HG03103 (cell line): ENCODE measurements at regions not wholly inside any gene's neighbourhood (a gene's known extent, or its start where the extent isn't known, plus 50 kb on each side); places are given as distances from the start of the nearest gene placed in this dataset.

Source experiments
- ATAC-seq: cut with Tn5 transposase; IDR thresholded peaks from one replicate; pipeline ENCODE4 v1.9.1; 2021; ENCODE audit warnings: low read depth; ENCODE audit not compliant: unreplicated experiment

DNA sequence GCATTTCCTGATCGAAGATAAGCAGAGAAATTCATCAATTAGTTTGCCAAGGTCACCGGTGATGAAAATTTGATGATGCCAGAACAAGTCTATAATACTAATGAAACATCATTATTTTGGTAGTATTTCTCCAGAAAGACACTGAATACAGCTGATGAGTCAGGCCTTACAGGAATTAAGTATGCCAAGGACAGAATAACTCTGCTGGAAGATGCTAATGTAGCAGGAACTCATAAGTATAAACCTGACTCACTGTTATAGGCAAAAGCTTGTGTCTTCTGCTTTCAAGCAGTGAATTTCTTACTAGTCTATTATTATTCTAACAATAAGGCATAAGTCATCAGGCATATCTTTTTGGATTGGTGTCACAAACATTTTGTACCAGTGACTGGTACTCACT lies 1825.1 kb upstream of the IGFBP7 start:
- ATAC-seq = no peak

DNA sequence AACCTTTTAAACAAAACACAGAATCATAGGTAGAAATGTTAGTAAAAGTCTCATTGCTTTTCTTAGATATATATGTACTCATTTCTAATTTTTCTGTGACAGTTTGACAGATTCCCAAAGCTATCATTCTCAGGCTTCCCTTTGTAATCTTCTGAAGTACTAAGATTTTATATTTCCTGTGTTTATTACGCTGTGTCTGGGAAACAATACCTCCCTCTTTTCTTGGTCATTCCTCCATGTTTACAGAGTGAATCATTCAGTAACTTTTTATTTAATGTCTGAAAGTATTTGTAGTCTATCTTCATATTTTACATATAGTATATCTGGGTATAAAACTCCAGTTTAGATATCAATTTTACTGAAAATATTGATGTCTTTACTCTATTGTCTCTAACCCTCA lies 1826.3 kb upstream of the IGFBP7 start:
- no peak for ATAC-seq

DNA sequence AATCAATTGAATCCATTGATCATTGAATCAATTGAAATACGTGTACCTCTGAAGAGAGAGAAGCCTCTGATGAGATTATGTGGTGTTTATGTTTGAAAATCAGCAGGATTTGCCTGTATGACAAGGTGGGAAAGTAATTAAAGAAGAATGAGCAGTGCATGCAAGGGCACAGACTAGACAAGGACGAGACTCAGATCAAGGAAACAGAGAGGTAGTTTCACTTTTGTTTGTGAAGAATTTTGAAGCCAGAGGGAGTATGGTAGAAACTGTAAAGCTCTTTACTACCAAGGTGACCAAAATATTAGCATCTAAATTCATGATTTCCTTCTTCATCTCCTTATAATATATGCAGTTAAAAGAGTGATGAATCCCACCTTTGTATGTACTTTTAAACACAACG lies 1830.0 kb upstream of the IGFBP7 start:
- ATAC-seq = no peak

DNA sequence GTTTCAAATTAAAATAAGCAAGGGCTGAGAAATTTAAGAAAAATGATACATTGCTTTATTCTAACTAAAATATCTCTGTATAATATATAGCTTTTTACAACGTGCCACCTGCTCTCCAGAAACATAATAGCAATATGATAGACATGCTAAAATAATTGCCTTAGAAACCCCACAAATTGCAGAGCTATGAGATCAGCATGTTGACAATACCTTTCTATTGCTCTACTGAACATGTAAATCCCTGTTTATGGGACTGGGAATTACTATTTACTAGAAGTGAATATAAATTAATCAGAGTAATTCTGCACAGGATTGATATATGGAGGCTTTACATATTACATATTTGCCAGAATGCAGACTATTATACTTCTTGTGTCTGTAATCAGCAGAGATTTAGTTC lies 1831.1 kb upstream of the IGFBP7 start:
- no peak for ATAC-seq

DNA sequence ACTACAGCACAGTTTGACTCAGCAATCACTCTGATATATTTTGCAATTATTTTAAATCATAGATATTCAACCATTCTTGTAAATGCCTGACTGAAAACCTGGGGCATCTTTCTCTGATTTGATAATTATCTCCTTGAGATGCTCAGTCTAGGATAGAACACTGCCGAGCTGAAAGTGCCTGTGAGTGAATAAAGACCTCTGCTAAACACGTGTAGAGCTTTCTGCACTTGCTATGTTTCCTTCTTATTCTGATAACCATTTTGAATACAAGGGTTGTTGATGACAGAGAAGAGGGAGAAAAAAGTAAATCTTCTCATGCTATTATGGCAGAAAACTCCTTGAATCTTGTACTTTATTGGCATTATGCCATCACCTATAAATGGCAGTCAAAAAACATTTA lies 1843.4 kb upstream of the IGFBP7 start:
- ATAC-seq = no peak

DNA sequence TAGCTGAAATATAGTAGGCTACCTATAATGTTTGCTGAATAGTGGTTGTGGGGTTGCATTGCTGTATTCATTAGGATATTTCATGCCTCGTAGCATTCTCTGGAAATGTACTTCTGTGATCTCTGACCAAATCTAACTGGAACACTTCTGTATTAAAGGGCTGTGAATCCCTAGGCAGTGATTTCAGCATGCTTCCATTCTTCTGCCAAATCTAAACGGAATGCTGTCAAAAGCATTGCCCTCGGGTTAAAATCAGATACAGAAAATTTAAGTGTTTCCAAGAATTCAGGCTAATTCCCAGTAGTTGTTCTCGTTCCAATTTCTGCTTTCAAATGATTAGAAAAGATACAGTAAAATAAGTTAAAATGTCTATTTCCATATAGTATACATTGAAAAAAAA lies 1847.5 kb upstream of the IGFBP7 start:
- no peak for ATAC-seq

DNA sequence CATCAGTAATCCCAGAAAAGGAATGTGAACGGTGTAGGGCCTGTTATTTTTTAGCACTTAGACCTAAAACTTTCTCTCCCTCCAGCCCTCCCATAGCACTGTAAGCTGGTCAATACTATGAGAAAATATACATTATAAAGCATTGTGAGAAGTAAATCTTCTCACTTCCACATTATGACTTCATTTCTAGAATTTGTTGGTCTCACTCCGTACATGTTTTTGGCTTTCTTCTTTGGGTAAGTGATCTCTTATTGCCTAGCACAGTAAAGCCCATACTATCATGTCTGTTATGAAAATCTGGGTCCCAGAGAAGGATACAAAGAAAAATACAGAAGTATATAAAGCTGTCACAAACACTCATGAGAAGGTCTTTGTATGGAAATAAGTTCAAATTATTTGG lies 1851.1 kb upstream of the IGFBP7 start:
- no peak for ATAC-seq

DNA sequence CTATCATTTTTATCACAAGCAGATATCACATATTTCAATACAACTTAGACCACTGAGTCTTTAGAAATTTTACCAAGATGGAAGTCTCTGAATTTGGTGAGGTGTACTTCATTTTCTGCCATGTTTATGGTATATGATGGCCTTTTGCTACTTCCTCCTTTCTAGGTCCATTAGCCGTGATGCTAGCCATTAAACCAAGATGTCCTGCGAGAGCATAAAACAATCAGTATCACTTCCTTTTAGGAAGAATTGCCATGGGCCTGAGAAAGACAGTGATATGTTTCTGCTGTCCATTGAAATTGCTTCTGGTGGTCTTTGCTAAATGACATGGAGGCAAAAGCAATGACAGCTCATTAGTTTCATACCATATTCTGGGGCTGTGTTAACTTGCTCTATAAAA lies 1851.7 kb upstream of the IGFBP7 start:
- ATAC-seq = no peak

DNA sequence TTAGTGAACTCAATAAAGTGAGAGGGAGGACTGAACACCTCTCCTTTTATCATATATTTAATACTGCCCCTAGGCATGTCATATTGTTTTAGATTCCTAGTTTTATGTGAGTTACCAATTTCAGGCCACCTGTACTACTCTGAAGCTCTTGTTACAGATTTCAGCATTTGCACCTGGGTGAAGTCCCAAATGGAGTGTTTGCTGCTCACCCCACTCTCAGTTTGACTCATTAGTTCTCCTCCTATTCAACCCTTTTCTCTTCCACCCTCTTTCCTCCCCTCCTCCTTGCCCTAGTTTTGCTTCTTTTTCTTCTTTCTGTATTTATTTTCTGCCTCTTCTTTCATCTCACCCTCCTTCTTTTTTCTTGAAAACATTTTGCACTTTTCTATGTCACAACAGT lies 1852.2 kb upstream of the IGFBP7 start:
- no peak for ATAC-seq

DNA sequence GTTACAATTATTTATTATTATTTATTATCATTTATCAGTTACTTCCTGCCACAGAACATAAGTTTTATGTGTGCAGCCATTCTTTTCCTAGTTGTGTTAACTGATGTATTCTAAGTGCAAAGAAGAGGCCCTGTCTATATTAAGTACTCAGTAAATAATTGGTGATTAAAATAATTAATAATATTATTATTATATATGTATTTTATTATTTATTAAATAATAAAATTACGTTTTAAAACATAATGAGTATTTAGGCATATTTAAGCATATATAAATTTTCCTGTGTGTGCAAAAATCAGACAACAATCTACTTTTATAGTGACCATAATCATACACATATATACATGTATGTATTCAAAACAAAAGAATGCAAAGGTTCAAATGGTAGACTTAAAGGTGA lies 1871.6 kb upstream of the IGFBP7 start:
- ATAC-seq = no peak

DNA sequence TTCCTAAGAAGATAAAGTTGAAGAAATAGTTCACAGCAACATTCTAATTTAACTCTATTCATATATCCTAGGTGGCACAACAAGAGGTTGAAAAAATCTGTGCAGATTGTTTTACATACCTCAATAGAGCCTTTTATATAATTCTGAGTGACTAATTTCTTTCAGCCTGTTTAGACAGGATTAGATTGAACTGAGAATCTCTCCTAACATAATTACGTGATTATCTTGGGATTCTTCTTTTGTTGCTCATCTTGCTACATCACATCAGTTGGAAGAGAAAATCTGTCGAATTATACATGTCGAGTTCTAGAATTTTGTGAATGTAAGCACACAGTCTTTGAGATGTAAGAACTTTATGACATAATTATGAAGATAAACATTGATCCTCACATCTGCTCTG lies 1873.7 kb upstream of the IGFBP7 start:
- ATAC-seq = no peak

DNA sequence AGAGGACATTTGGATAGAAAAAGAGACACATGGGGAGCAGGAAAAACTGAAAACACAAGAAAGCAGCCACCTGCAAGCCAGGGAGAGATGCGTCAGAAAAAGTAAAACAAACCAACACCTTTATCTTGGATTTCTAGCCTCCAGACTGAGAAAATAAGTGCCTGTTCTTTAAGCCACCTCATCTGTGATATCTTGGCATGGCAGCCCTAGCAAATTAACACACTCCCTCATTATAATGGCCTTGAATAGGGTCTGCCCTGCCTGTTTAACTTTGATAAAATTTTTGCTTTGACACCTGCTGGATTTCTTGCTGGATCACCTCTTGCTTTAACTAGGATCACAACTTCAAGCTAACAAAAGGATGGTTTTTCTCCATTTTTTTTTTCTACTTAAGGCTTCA lies 1892.0 kb upstream of the IGFBP7 start:
- ATAC-seq = no peak

DNA sequence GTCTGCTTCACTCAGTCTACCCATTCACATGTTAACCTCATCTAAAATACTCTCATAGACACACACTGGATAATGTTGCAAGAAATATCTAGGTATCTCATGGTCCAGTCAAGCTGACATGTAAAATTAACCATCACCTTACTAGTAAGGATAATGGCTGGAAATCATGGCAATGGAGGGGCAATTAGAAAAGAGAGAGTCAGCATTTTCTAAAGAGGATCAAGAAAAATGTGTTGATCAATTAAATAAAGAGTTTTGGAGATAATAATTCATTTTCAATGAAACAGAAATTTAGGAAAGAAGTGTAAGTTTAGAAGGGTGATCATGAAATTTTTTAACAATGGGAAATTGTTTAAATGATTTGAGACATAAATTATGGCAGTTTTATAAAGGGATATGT lies 1914.1 kb upstream of the IGFBP7 start:
- ATAC-seq = no peak

DNA sequence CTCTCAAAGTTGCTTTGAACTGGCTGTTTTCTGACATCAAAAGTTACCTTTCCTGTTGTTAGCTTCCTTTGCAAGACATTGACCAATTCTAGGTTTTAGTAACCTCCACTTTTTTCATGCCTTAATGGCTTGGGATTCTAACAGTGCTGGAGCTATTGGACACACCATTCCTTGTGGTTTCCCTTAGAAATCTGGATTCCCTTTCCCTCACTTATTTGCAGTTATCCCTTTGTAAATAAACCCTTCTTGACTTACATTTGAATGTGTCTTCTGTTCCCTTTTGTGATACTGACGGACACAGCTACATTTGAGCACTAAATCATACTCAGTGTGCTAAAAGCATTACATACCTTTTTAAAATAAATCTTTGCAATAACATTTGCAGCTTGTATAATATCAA lies 1927.6 kb upstream of the IGFBP7 start:
- ATAC-seq = no peak

DNA sequence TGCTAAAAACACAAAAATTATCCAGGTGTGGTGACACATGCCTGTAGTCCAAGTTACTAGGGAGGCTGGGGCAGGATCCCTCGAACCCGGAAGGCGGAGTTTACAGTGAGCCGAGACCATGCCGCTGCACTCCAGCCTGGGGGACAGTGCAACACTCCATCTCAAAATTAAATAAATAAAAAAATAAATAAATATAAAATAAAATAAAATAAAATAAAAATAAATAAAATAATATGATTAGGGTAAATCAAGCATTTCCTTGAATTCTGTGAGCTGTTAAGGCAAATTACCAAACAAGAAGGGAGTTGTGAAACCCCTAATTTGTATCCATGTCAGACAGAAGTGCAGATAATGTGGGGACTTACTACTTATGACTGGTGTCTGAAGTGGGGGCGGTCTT lies 1928.9 kb upstream of the IGFBP7 start:
- no peak for ATAC-seq

DNA sequence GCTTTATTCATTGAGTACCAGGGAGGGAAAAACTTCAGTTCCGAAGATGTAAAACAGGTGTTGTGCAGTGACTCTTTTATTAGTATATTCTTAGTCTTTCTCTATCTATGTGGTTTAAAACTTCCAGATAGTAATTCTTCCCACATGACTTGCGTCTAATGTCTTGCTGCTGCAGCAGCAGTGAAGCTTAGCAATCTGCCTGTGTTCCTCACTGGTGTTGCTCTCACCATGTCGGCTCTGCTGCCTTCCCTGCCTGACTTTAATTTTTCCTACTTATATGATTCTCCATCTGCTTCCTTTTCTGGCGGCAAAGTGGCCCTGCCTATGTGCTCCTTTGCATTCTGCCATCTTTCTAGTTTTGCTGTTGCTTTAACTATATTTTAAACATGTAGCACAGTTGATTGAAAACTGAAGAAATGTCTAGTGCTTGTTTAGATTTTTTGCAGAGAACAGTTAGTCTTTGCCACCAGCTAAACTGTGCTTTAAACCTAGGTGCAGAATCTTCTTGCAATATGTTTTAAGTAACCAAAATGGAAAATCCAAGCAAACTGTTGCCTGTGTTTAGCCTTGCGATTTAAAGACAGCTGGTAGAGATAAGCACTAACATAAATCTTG lies 1934.2 kb upstream of the IGFBP7 start:
- no peak for ATAC-seq

DNA sequence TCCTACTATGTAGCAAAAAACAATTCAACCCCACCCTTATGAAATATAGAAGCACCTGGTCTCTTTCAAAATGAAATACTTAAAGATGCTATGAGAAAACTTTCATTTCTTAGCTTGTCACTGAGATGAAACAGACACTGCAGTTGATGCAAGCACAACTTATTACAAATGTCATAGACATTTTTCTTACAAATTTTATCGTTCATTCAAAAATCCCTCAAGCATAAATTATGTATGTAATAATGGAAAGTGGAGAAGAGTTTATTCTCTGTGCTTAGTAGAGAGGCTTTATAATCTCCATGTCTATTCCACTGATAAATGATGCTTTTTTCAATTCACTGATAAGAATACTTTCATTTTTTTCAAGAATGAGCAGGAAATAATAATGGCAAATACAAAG lies 1943.9 kb upstream of the IGFBP7 start:
- no peak for ATAC-seq

DNA sequence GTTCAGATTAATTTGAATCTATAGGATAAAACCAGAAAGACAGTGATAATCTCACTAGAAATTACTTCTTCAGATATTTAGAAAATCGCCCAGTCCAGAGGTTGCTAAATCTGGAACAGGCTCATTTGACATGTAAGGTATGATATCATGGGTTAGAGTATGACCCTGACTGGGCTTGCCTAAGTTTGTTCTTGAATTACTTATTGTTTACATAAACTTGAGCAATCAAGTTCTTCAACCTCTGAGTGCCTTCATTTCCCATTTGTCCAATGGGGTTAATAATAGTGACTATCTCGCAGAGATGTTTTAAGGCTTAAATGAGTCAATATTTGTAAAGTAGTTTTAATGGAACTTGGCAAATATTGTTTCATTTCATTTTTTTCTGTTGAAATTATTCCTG lies 1947.6 kb upstream of the IGFBP7 start:
- ATAC-seq = no peak

DNA sequence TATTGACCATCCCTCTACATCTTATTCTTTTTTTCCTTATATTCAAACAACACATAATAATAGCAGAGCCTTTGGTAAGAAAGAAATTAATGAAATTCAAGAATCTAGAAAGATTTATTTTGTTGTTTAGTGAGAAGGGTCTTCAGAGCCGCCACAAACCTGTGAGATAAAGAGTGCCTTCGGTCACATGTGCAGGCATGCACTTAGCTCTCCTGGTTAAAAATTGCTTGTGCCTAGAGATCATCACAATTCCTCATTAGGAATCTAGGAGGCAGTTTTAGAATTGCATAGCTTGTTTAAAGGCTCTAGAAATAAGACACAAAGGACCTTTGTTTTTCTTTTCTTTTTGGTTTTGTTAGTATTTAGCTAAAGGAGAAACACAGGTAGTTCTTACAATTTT lies 1948.4 kb upstream of the IGFBP7 start:
- ATAC-seq = no peak

DNA sequence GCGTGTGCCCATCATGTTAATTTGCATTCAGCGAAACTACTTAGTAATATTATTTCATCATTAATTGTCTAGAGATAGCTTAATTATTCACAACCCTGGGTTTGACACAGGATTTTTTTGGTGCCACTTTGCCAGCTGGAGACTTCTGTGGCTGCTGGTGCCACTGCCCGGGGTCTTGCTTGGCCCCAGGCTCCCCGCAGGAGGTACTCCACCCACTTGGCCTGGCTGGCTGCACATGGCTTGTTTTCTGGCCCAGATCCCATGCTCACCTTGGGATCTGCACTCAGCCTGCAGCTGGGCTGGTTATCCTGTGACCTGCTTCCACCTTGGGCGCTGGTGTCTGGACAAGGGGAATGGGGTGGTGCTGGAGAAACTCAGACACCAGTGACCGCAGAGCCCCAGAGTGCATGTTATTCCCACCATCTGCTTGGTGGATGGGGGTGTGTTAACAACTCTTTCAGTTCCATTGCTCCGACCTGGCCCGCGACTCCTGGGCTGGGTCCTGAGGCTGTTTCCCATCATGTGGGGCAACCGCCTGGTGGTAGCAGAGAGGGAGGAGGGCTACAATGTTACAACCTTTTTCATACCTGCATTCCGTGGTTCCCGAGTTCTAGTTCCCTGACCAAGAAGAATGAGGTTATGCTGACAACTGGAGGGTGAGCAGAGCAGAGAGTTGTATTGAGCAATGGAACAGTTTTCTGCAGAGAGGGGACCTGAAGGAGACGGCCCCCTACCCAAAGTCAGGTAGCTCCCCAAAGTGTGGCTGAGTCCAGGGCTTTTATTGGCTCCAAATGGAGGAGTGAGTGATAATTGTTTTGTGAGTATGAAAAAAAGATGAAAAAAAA lies 1950.0 kb upstream of the IGFBP7 start:
- no peak for ATAC-seq

DNA sequence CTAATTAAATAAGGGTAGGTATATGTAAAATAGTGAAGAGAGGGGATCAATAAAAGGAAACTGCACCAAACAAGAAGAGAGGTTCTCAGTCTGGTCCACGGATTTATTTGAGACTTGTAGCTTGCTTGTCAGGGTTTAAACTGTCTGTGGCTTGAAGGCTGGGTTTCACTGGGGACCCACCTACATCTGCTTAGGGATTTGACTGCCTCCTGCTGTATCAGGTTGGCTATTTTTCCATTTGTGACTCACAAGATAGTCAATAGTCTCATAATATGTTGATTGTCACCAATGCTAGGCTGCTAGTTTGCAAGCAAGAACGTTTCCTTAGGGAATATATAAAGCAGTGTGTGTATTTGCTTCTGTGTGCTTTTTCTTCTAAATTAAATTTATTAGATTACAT lies 1950.7 kb upstream of the IGFBP7 start:
- ATAC-seq = no peak

DNA sequence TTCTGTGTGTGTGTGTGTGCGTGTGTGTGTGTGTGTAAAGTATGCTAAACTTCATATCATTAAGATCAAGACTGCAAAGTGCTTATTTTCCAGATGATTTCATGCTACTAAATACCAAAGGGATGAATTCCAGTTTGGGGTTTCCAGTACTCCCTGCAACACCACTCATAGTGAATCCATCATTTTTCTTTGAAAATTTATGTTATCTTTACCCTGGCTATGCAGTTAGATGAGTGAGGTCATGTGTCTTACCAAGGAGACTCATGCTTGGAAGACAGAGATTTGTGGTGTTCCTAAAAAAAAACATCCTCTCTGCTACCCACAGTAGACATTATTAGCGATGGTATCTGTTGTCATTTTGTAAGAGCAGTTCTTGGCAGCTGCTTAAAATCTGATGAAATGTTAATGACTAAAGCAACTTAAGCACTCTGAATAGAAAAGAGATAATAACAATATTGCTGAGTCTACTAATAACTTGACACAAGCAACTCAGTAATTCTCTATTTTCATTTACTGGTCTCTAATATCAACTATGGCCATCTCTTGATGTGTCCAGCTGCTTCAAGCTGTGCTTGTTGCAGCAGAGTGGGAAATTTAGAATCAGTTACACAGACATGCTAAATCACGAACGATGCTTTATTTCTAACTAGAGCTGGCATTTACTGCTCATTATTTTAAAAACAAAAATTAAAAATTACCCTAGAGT lies 1953.0 kb upstream of the IGFBP7 start:
- no peak for ATAC-seq
